CD4-positive, alpha-beta T cell (primary cell): ENCODE measurements at regions not wholly inside any gene's neighbourhood (a gene's known extent, or its start where the extent isn't known, plus 50 kb on each side); places are given as distances from the start of the nearest gene placed in this dataset.

ENCODE experiments used
- ATAC-seq: fragments of 200-7000 bp; cut with Tn5 transposase; one replicate; pipeline ENCODE4 v1.10.0; 2022; ENCODE audit warnings: mild to moderate bottlenecking; ENCODE audit not compliant: poor library complexity
- CTCF ChIA-PET: fragments of 350-600 bp; sonication (Branson Sonifier 250); formaldehyde crosslinking; loops from one replicate; lab custom pipeline; 2021; ENCODE audit warnings: antibody characterized with exemption, inconsistent platforms; lab: Charles Lee
- POLR2A ChIA-PET: fragments of 350-600 bp; sonication (Branson Sonifier 250); formaldehyde crosslinking; loops from one replicate; lab custom pipeline; 2021; ENCODE audit warnings: antibody characterized with exemption, inconsistent platforms; lab: Charles Lee
- DNase-seq, 14 experiments: peaks; one replicate each; pipeline ENCODE4 v3.0.0-alpha.2; 2013 to 2020; ENCODE audit warnings: mixed read lengths in 2 of 14
- H3K27ac ChIP-seq, 2 donors: one replicate each; pipeline versions ENCODE4 v1.5.1 to v1.7.0; 2013; ENCODE audit warnings: low read length in 2 of 2, low read depth in 1 of 2, mild to moderate bottlenecking in 1 of 2
- H3K27me3 ChIP-seq, 2 experiments: 1 replicate in 1 of 2; 2 replicates in 1 of 2; pipeline versions ENCODE4 v1.6.1 to v1.7.0; 2013; ENCODE audit warnings: low read length in 2 of 2, control low read depth in 1 of 2, mild to moderate bottlenecking in 1 of 2, moderate library complexity in 1 of 2; ENCODE audit not compliant: insufficient read depth in 2 of 2, control insufficient read depth in 1 of 2
- H3K36me3 ChIP-seq: one replicate; pipeline ENCODE4 v1.6.1; 2013; ENCODE audit warnings: low read length, control low read depth; ENCODE audit not compliant: insufficient read depth
- H3K4me1 ChIP-seq: one replicate; pipeline ENCODE4 v1.6.1; 2013; ENCODE audit warnings: low read length, control low read depth; ENCODE audit not compliant: insufficient read depth
- H3K4me3 ChIP-seq: one replicate; pipeline ENCODE4 v1.5.1; 2013; ENCODE audit warnings: mild to moderate bottlenecking, low read length, moderate library complexity
- H3K9me3 ChIP-seq, 2 experiments: 1 replicate in 1 of 2; 2 replicates in 1 of 2; pipeline versions ENCODE4 v1.6.1 to v1.7.0; 2013; ENCODE audit warnings: low read length in 2 of 2, mild to moderate bottlenecking in 2 of 2, control low read depth in 1 of 2, moderate library complexity in 1 of 2; ENCODE audit not compliant: control insufficient read depth in 1 of 2, insufficient read depth in 1 of 2
- H3K27ac Mint-ChIP-seq: one replicate; pipeline ENCODE4 v1.8.0; 2020; ENCODE audit warnings: mixed read lengths
- H3K27me3 Mint-ChIP-seq: one replicate; pipeline ENCODE4 v1.8.0; 2021; ENCODE audit warnings: mixed read lengths
- H3K36me3 Mint-ChIP-seq: one replicate; pipeline ENCODE4 v1.8.0; 2021; ENCODE audit warnings: low read depth, mixed read lengths
- H3K4me1 Mint-ChIP-seq: one replicate; pipeline ENCODE4 v1.8.0; 2021; ENCODE audit warnings: low read depth, mixed read lengths
- H3K4me3 Mint-ChIP-seq: one replicate; pipeline ENCODE4 v1.8.0; 2020; ENCODE audit warnings: mild to moderate bottlenecking, mixed read lengths
- H3K9me3 Mint-ChIP-seq: one replicate; pipeline ENCODE4 v1.8.0; 2020; ENCODE audit warnings: mixed read lengths
- CTCF ChIP-seq: fragments of 200-600 bp; IDR thresholded peaks from one replicate; pipeline ENCODE4 v1.8.0; 2022; ENCODE audit warnings: antibody characterized with exemption, mild to moderate bottlenecking
- intact Hi-C, 2 experiments: fragments of 100-400 bp; cut with DNase I in 1 of 2; cut with micrococcal nuclease in 1 of 2; formaldehyde crosslinking; loops; one replicate each; pipeline versions ENCODE4 v1.15.1 to v1.9.0; 2023 to 2025; cut with DNase I, micrococcal nuclease

GRCh38 chr1:58914925-58915324, 131.1 kb upstream of the JUN start:
- CTCF ChIA-PET: no interaction called here
- H3K27ac Mint-ChIP-seq: no peak overlapping the region
- intact Hi-C loops: no loop called here
- TF ChIP-seq CTCF: no peak
- H3K36me3 Mint-ChIP-seq: no peaks in the 10 kb centered on the region
- H3K36me3 ChIP-seq: no peaks in the 10 kb centered on the region
- H3K4me1 Mint-ChIP-seq: no peaks in the 10 kb centered on the region
- H3K27me3 Mint-ChIP-seq: no peaks in the 10 kb centered on the region
- peaks cover 5 to 6% of the 10 kb centered on the region in 2 experiments for H3K9me3 ChIP-seq
- POLR2A ChIA-PET: no interaction called here
- H3K27me3 ChIP-seq: no peaks in the 10 kb centered on the region
- H3K4me1 ChIP-seq: no peaks in the 10 kb centered on the region
- no peak overlapping the region for H3K27ac ChIP-seq
- no peak overlapping the region for H3K4me3 ChIP-seq
- no peak overlapping the region for H3K4me3 Mint-ChIP-seq
- DNase-seq (no peak), ATAC-seq (no peak)
- H3K9me3 Mint-ChIP-seq: peaks cover 4% of the 10 kb centered on the region

GRCh38 chr1:58917436-58917835, 133.6 kb upstream of the JUN start:
- Mint-ChIP-seq H3K27ac (no peak overlapping the region), H3K27me3 (no peaks in the 10 kb centered on the region), H3K9me3 (peaks cover 4% of the 10 kb centered on the region), H3K36me3 (no peaks in the 10 kb centered on the region), H3K4me1 (peaks cover 4% of the 10 kb centered on the region), H3K4me3 (no peak overlapping the region)
- ChIA-PET POLR2A (no interaction called here), CTCF (no interaction called here)
- peaks cover 4% of the 10 kb centered on the region for H3K4me1 ChIP-seq
- no peaks in the 10 kb centered on the region for H3K36me3 ChIP-seq
- no peak for TF ChIP-seq CTCF
- H3K27me3 ChIP-seq: no peaks in the 10 kb centered on the region
- H3K4me3 ChIP-seq: no peak overlapping the region
- no peak overlapping the region for H3K27ac ChIP-seq
- ATAC-seq (no peak), DNase-seq (no peak)
- peaks cover 5 to 6% of the 10 kb centered on the region in 2 experiments for H3K9me3 ChIP-seq
- intact Hi-C loops: no loop called here

GRCh38 chr1:58919226-58919958, 135.5 kb upstream of the JUN start:
- no peaks in the 10 kb centered on the region for H3K36me3 ChIP-seq
- no peak overlapping the region for H3K27ac ChIP-seq
- H3K9me3 Mint-ChIP-seq: peaks cover 2% of the 10 kb centered on the region
- no peaks in the 10 kb centered on the region for H3K36me3 Mint-ChIP-seq
- peaks cover 15% of the 10 kb centered on the region for H3K4me1 Mint-ChIP-seq
- no peaks in the 10 kb centered on the region for H3K27me3 ChIP-seq
- intact Hi-C loops: no loop called here
- DNase-seq (no peak), ATAC-seq (no peak)
- H3K9me3 ChIP-seq: peaks cover 5 to 6% of the 10 kb centered on the region in 2 experiments
- CTCF ChIA-PET: no interaction called here
- no peak overlapping the region for H3K27ac Mint-ChIP-seq
- H3K4me3 Mint-ChIP-seq: no peak overlapping the region
- no peak for TF ChIP-seq CTCF
- H3K4me3 ChIP-seq: no peak overlapping the region
- POLR2A ChIA-PET: interaction anchor here (0.6 kb wide), 1 partner anchor 14 kb away, joined by 4 read pairs; no protein-coding TSS in a partner anchor
- H3K4me1 ChIP-seq: peaks cover 11% of the 10 kb centered on the region
- H3K27me3 Mint-ChIP-seq: no peaks in the 10 kb centered on the region
